ENCODE measurements at regions not wholly inside any gene's neighbourhood (a gene's known extent, or its start where the extent isn't known, plus 50 kb on each side); places are given as distances from the start of the nearest gene placed in this dataset.

GRCh38 chr5:30752015-30752414 lies 441.5 kb upstream of the CDH6 start:
- H3K27ac ChIP-seq, result no peak overlapping the region
- intact Hi-C loops (cut with DNase I), result no loop called here
- H3K36me3 ChIP-seq, result no peaks in the 10 kb centered on the region
- DNase-seq (ENCODE audit: low spot score), result no peak
- no peaks in the 10 kb centered on the region for H3K27me3 ChIP-seq (replicated peaks; ENCODE audit: insufficient read depth)
- no peak for TF ChIP-seq CTCF (IDR thresholded peaks at IDR 0.05)
- TF ChIP-seq POLR2A (IDR thresholded peaks at IDR 0.05), result no peak
- TF ChIP-seq POLR2AphosphoS5 (IDR thresholded peaks at IDR 0.05), result no peak
- WGBS, result 89% methylated on average over 2 of the region's 2 CpGs
- H3K4me1 ChIP-seq (replicated peaks), result no peaks in the 10 kb centered on the region
- H3K9me3 ChIP-seq, result no peaks in the 10 kb centered on the region
- H3K4me3 ChIP-seq, result no peak overlapping the region

- intact Hi-C loops (cut with DNase I), result no loop called here
- 93% methylated on average over 2 of the region's 2 CpGs for WGBS
- H3K9me3 ChIP-seq, result no peaks in the 10 kb centered on the region
Observed at GRCh38 chr5:30749971-30750370, 443.5 kb upstream of the CDH6 start.

GRCh38 chr5:30747412-30747811 lies 446.1 kb upstream of the CDH6 start:
- Histone ChIP-seq H3K4me1 (replicated peaks) (no peaks in the 10 kb centered on the region), H3K27ac (no peak overlapping the region), H3K36me3 (no peaks in the 10 kb centered on the region), H3K27me3 (replicated peaks; ENCODE audit: insufficient read depth) (no peaks in the 10 kb centered on the region), H3K9me3 (no peaks in the 10 kb centered on the region), H3K4me3 (no peak overlapping the region)
- 85% methylated on average over 4 of the region's 4 CpGs for WGBS
- TF ChIP-seq POLR2AphosphoS5 (IDR thresholded peaks at IDR 0.05), result no peak
- TF ChIP-seq CTCF (IDR thresholded peaks at IDR 0.05), result no peak
- no peak for TF ChIP-seq POLR2A (IDR thresholded peaks at IDR 0.05)
- no peak for DNase-seq (ENCODE audit: low spot score)
- intact Hi-C loops (cut with DNase I), result no loop called here

More at GRCh38 chr5:30749971-30750370, 443.5 kb upstream of the CDH6 start:
- Histone ChIP-seq H3K27me3 (replicated peaks; ENCODE audit: insufficient read depth) (no peaks in the 10 kb centered on the region), H3K27ac (no peak overlapping the region), H3K4me1 (replicated peaks) (no peaks in the 10 kb centered on the region), H3K36me3 (no peaks in the 10 kb centered on the region), H3K4me3 (no peak overlapping the region)
- TF ChIP-seq POLR2AphosphoS5 (IDR thresholded peaks at IDR 0.05) (no peak), CTCF (IDR thresholded peaks at IDR 0.05) (no peak), POLR2A (IDR thresholded peaks at IDR 0.05) (no peak)
- no peak for DNase-seq (ENCODE audit: low spot score)

- Histone ChIP-seq H3K9me3 (no peaks in the 10 kb centered on the region), H3K27ac (no peak overlapping the region), H3K4me1 (replicated peaks) (no peaks in the 10 kb centered on the region), H3K36me3 (no peaks in the 10 kb centered on the region), H3K27me3 (replicated peaks; ENCODE audit: insufficient read depth) (no peaks in the 10 kb centered on the region), H3K4me3 (no peak overlapping the region)
- intact Hi-C loops (cut with DNase I), result no loop called here
- DNase-seq (ENCODE audit: low spot score), result no peak
- TF ChIP-seq POLR2AphosphoS5 (IDR thresholded peaks at IDR 0.05) (no peak), CTCF (IDR thresholded peaks at IDR 0.05) (no peak), POLR2A (IDR thresholded peaks at IDR 0.05) (no peak)
Observed at GRCh38 chr5:30736669-30737068, 456.8 kb upstream of the CDH6 start.

GRCh38 chr5:30734118-30734517 lies 459.4 kb upstream of the CDH6 start:
- H3K4me3 ChIP-seq, result no peak overlapping the region
- no peaks in the 10 kb centered on the region for H3K27me3 ChIP-seq (replicated peaks; ENCODE audit: insufficient read depth)
- no peak for TF ChIP-seq POLR2A (IDR thresholded peaks at IDR 0.05)
- no peak for TF ChIP-seq POLR2AphosphoS5 (IDR thresholded peaks at IDR 0.05)
- TF ChIP-seq CTCF (IDR thresholded peaks at IDR 0.05), result no peak
- WGBS, result 85% methylated on average over 4 of the region's 4 CpGs
- H3K4me1 ChIP-seq (replicated peaks), result no peaks in the 10 kb centered on the region
- intact Hi-C loops (cut with DNase I), result no loop called here
- DNase-seq (ENCODE audit: low spot score), result no peak
- no peak overlapping the region for H3K27ac ChIP-seq
- H3K9me3 ChIP-seq, result no peaks in the 10 kb centered on the region
- no peaks in the 10 kb centered on the region for H3K36me3 ChIP-seq

Data from prostate gland (tissue), 2 donors.